HepG2 (cell line): ENCODE measurements at regions not wholly inside any gene's neighbourhood (a gene's known extent, or its start where the extent isn't known, plus 50 kb on each side); places are given as distances from the start of the nearest gene placed in this dataset.

Source experiments
- ATAC-seq: fragments of 200-7000 bp; cut with Tn5 transposase; 3 replicates; pipeline ENCODE4 v1.9.1; 2020; ENCODE audit warnings: mild to moderate bottlenecking, moderate library complexity
- BruUV-seq: library from RNA; stranded (reverse); fragments of 400-500 nt; replicated peaks from 2 replicates; lab custom pipeline; 2021; lab: Mats Ljungman, UMichigan
- CTCF ChIA-PET: fragments of 300-600 bp; formaldehyde crosslinking; extraction: SDS; loops from one replicate; lab custom pipeline; 2021; ENCODE audit warnings: low total read pairs, inconsistent platforms, low intra/inter-chr PET ratio; lab: Yijun Ruan, JAX
- POLR2A ChIA-PET: fragments of 350-600 bp; sonication (Branson Sonifier 250); formaldehyde crosslinking; loops from one replicate; lab custom pipeline; 2020; ENCODE audit warnings: antibody characterized with exemption, inconsistent platforms; lab: Yijun Ruan, JAX
- DNase-seq: peaks from one replicate; pipeline ENCODE4 v3.0.0-alpha.2; 2015; ENCODE audit warnings: low spot score
- FAIRE-seq: peaks from 3 replicates; lab custom pipeline; 2011; peaks lifted over from hg19 to GRCh38; lab: Jason Lieb, UNC
- H2AFZ ChIP-seq: one replicate; pipeline ENCODE4 v1.6.1; 2011; ENCODE audit warnings: low read length, inconsistent platforms
- H3K27ac ChIP-seq: fragments of 300-600 bp; 3 replicates; pipeline ENCODE4 v1.8.0; 2011; ENCODE audit warnings: mixed run types, mild to moderate bottlenecking, mixed read lengths, low read length, inconsistent platforms; ENCODE audit not compliant: insufficient read depth; ENCODE audit errors: extremely low read length
- H3K27me3 ChIP-seq, 2 experiments: fragments of 200-600 bp in 1 of 2; 2 replicates in 1 of 2; 3 replicates in 1 of 2; pipeline versions ENCODE4 v1.6.0 to v1.8.0; 2011; ENCODE audit warnings: low read length in 2 of 2, mild to moderate bottlenecking in 2 of 2, moderate library complexity in 2 of 2, inconsistent platforms in 1 of 2; ENCODE audit not compliant: insufficient read depth in 2 of 2, control insufficient read depth in 1 of 2
- H3K36me3 ChIP-seq, 2 experiments: fragments of 200-600 bp in 1 of 2; replicated peaks in 1 of 2; 2 replicates in 1 of 2; 3 replicates in 1 of 2; pipeline versions ENCODE4 v1.5.1 to v1.8.0; 2011; ENCODE audit warnings: low read length in 2 of 2, inconsistent platforms in 1 of 2; ENCODE audit not compliant: insufficient read depth in 2 of 2, control insufficient read depth in 1 of 2
- H3K4me1 ChIP-seq: 2 replicates; pipeline ENCODE4 v1.5.1; 2012; ENCODE audit warnings: low read length, inconsistent platforms; ENCODE audit not compliant: insufficient read depth
- H3K4me2 ChIP-seq: 2 replicates; pipeline ENCODE4 v1.6.0; 2011; ENCODE audit warnings: low read depth, low read length, inconsistent platforms
- H3K4me3 ChIP-seq, 3 experiments: fragments of 200-600 bp in 1 of 3; sonication (generic), shearing (Covaris generic) in 1 of 3; replicated peaks in 1 of 3; 2 replicates each; pipeline ENCODE4 v1.5.1; 2011 to 2016; ENCODE audit warnings: low read length in 3 of 3, inconsistent platforms in 2 of 3, low read depth in 2 of 3, mild to moderate bottlenecking in 2 of 3, control low read depth in 1 of 3, mixed read lengths in 1 of 3; ENCODE audit not compliant: insufficient read depth in 1 of 3
- H3K79me2 ChIP-seq: one replicate; pipeline ENCODE4 v1.6.1; 2011; ENCODE audit warnings: low read length, inconsistent platforms; ENCODE audit not compliant: insufficient read depth
- H3K9ac ChIP-seq: 2 replicates; pipeline ENCODE4 v1.6.0; 2011; ENCODE audit warnings: mild to moderate bottlenecking, low read depth, low read length, inconsistent platforms; ENCODE audit not compliant: insufficient read depth
- H3K9me3 ChIP-seq: 2 replicates; pipeline ENCODE4 v1.5.1; 2012; ENCODE audit warnings: mild to moderate bottlenecking, low read length
- H4K20me1 ChIP-seq: 2 replicates; pipeline ENCODE4 v1.6.0; 2011; ENCODE audit warnings: inconsistent platforms, mild to moderate bottlenecking, low read length, moderate library complexity; ENCODE audit not compliant: insufficient read depth
- GPN1 ChIP-seq: sonication (generic); formaldehyde crosslinking; IDR thresholded peaks from 2 replicates; pipeline ENCODE4 v1.5.1; 2020; ENCODE audit warnings: missing genetic modification reagents, borderline replicate concordance
- HDAC2 ChIP-seq: sonication (generic); formaldehyde crosslinking; IDR thresholded peaks from 2 replicates; pipeline ENCODE4 v1.4.0; 2020; ENCODE audit warnings: missing genetic modification reagents
- MTF2 ChIP-seq: sonication (generic); formaldehyde crosslinking; IDR thresholded peaks from 2 replicates; pipeline ENCODE4 v1.5.0; 2020; ENCODE audit warnings: missing genetic modification reagents, borderline replicate concordance
- NR2C2 ChIP-seq: sonication (generic); formaldehyde crosslinking; IDR thresholded peaks from 2 replicates; pipeline ENCODE4 v1.4.0; 2020; ENCODE audit warnings: missing genetic modification reagents, mild to moderate bottlenecking, moderate library complexity, borderline replicate concordance
- RBFOX2 ChIP-seq: fragments of 200-400 bp; formaldehyde crosslinking; IDR thresholded peaks from 2 replicates; pipeline ENCODE4 v1.6.1; 2017; ENCODE audit warnings: low read depth, mild to moderate bottlenecking, low read length
- TFDP1 ChIP-seq: IDR thresholded peaks from 2 replicates; pipeline ENCODE4 v1.6.1; 2016; ENCODE audit warnings: missing compliant biosample characterization, missing genetic modification reagents, borderline replicate concordance
- XBP1 ChIP-seq: sonication (generic); formaldehyde crosslinking; IDR thresholded peaks from 2 replicates; pipeline ENCODE4 v1.5.0; 2020; ENCODE audit warnings: missing genetic modification reagents
- ZBTB7B ChIP-seq: sonication (generic); formaldehyde crosslinking; IDR thresholded peaks from 2 replicates; pipeline ENCODE4 v1.4.0; 2020; ENCODE audit warnings: missing genetic modification reagents
- ZFP36L2 ChIP-seq: sonication (generic); formaldehyde crosslinking; IDR thresholded peaks from 2 replicates; pipeline ENCODE4 v1.4.0; 2020; ENCODE audit warnings: missing genetic modification reagents
- ZNF17 ChIP-seq: sonication (generic); formaldehyde crosslinking; IDR thresholded peaks from 2 replicates; pipeline ENCODE4 v1.5.0; 2020; ENCODE audit warnings: mild to moderate bottlenecking, missing genetic modification reagents
- ZNF530 ChIP-seq: sonication (generic); formaldehyde crosslinking; IDR thresholded peaks from 2 replicates; pipeline ENCODE4 v1.5.0; 2020; ENCODE audit warnings: low read depth, mild to moderate bottlenecking, missing genetic modification reagents
- ZNF747 ChIP-seq: sonication (generic); formaldehyde crosslinking; IDR thresholded peaks from 2 replicates; pipeline ENCODE4 v1.8.1; 2023; ENCODE audit warnings: missing genetic modification reagents, mild to moderate bottlenecking, borderline replicate concordance
- WGBS: methylation state at CpG from one replicate; pipeline ENCODE4 v1.1.6; 2017; ENCODE audit warnings: low lambda C conversion rate; 5-methylcytosine and 5-hydroxymethylcytosine counted together
- in situ Hi-C: cut with HindIII; loops from 2 replicates; pipeline ENCODE4 v1.10.0; 2017; ENCODE audit warnings: low pct_unique_long_range_greater_than_20kb; ENCODE audit not compliant: extremely low pct_ligation_motif_present
- intact Hi-C: fragments of 100-400 bp; cut with micrococcal nuclease; formaldehyde crosslinking; loops from one replicate; pipeline ENCODE4 v1.10.0; 2022; ENCODE audit not compliant: unreplicated experiment

DNA sequence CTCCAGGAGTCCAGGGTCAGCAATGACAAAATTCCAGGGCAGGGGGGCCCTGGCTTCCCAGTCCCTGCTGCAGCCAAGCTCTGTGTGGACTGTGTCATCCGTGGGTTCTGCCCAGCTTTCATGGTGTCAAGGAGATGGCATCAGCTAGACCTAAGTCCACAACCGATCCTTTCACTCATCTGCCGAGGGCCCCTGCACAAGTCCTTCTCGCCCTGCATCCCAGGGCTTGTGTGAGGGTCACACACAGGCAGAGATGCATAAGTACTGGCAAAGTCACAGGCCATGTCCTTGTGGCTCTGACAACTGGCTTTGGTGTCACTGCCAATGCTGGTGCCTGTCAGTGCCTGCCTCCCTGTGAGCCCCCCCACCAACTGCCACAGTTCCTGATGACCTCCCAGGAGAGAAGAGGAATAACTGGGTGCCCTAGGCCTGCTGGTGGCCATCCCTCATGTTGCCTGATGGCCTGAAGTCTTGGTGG lies 181.4 kb upstream of the CST7 start (continued):
- no peak for TF ChIP-seq RBFOX2
- no peak for TF ChIP-seq NR2C2
- TF ChIP-seq HDAC2 = no peak
- no peak for TF ChIP-seq ZFP36L2
- no peak for TF ChIP-seq TFDP1 (CRISPR knock-in tag)
- TF ChIP-seq XBP1 = no peak
- TF ChIP-seq, all 625 proteins: peak for 0

GRCh38 chr20:24768201-24768636 lies 180.8 kb upstream of the CST7 start:
- Histone ChIP-seq H3K27ac (no peak overlapping the region), H4K20me1 (no peaks in the 10 kb centered on the region), H3K9me3 (no peaks in the 10 kb centered on the region), H3K4me3 (no peak overlapping the region), H3K79me2 (no peaks in the 10 kb centered on the region), H3K4me2 (no peak overlapping the region), H2AFZ (no peak overlapping the region)
- no peak for DNase-seq
- CTCF ChIA-PET = no interaction called here
- in situ Hi-C loops = no loop called here
- ATAC-seq = no peak
- no TSS peak for BruUV-seq
- FAIRE-seq = no peak
- TF ChIP-seq MTF2 (no peak), ZNF17 (CRISPR knock-in tag) (no peak), ZNF530 (no peak), GPN1 (CRISPR knock-in tag) (no peak), ZNF747 (CRISPR knock-in tag) (no peak), ZBTB7B (CRISPR knock-in tag) (no peak)
- TF ChIP-seq, all 625 proteins: peak for 0
- H3K36me3 ChIP-seq = no peaks in the 10 kb centered on the region
- WGBS = 2% methylated on average over 4 of the region's 4 CpGs
- H3K27me3 ChIP-seq = peaks cover 7 to 30% of the 10 kb centered on the region in 2 experiments; a peak in 3 of 5 replicates
- H3K4me1 ChIP-seq = no peaks in the 10 kb centered on the region
- H3K9ac ChIP-seq = no peak overlapping the region
- POLR2A ChIA-PET = no interaction called here
- intact Hi-C loops = no loop called here
